Transverse colon (tissue), 4 donors: ENCODE measurements at regions not wholly inside any gene's neighbourhood (a gene's known extent, or its start where the extent isn't known, plus 50 kb on each side); places are given as distances from the start of the nearest gene placed in this dataset.

ENCODE experiments used
- DNase-seq: peaks from one replicate; pipeline ENCODE4 v3.0.0-alpha.2; 2019
- H3K27ac ChIP-seq, 4 donors: fragments of 200-600 bp; sonication (generic); 2 replicates each; pipeline ENCODE4 v1.5.1; 2016 to 2018; ENCODE audit warnings: inconsistent platforms in 4 of 4
- H3K27me3 ChIP-seq: fragments of 200-600 bp; sonication (generic); 2 replicates; pipeline ENCODE4 v1.5.1; 2017; ENCODE audit warnings: inconsistent platforms
- H3K36me3 ChIP-seq, 4 donors: fragments of 200-600 bp; sonication (generic); 2 replicates each; pipeline ENCODE4 v1.5.1; 2017 to 2019; ENCODE audit warnings: inconsistent platforms in 4 of 4
- H3K4me1 ChIP-seq, 4 donors: fragments of 200-600 bp; sonication (generic); 2 replicates each; pipeline ENCODE4 v1.5.1; 2017 to 2020; ENCODE audit warnings: inconsistent platforms in 4 of 4
- H3K4me3 ChIP-seq, 4 donors: fragments of 200-600 bp; sonication (generic); 1 replicate in 1 of 4; 2 replicates in 3 of 4; pipeline versions ENCODE4 v1.5.1 to v1.6.1; 2017 to 2019; ENCODE audit warnings: inconsistent platforms in 4 of 4
- H3K9me3 ChIP-seq, 2 donors: fragments of 200-600 bp; sonication (generic); 2 replicates each; pipeline ENCODE4 v1.5.1; 2017 to 2019; ENCODE audit warnings: inconsistent platforms in 2 of 2
- CTCF ChIP-seq, 5 experiments: fragments of 200-600 bp in 3 of 5; fragments of 450-650 bp in 2 of 5; sonication (generic) in 3 of 5; IDR thresholded peaks; 1 replicate in 2 of 5; 2 replicates in 3 of 5; pipeline ENCODE4 v1.5.1; 2016 to 2017; ENCODE audit warnings: antibody characterized with exemption in 5 of 5, inconsistent platforms in 3 of 5, mild to moderate bottlenecking in 2 of 5, moderate library complexity in 1 of 5
- EP300 ChIP-seq: sonication (generic); formaldehyde crosslinking; IDR thresholded peaks from one replicate; pipeline ENCODE4 v1.6.1; 2017; ENCODE audit warnings: antibody characterized with exemption, low read depth
- POLR2A ChIP-seq: fragments of 450-650 bp; IDR thresholded peaks from one replicate; pipeline ENCODE4 v1.6.1; 2016; ENCODE audit warnings: antibody characterized with exemption, mild to moderate bottlenecking, moderate library complexity
- POLR2AphosphoS5 ChIP-seq, 3 donors: sonication (generic); formaldehyde crosslinking; IDR thresholded peaks; one replicate each; pipeline ENCODE4 v1.6.1; 2016; ENCODE audit warnings: antibody characterized with exemption in 3 of 3
- WGBS, 2 donors: methylation state at CpG; one replicate each; pipeline ENCODE4 v1.1.5; 2018; ENCODE audit warnings: low coverage in 1 of 2; 5-methylcytosine and 5-hydroxymethylcytosine counted together
- in situ Hi-C, 4 donors: fragments of 200-750 bp; cut with MboI; loops; one replicate each; pipeline versions ENCODE4 v1.15.0 to v1.15.1; 2017; ENCODE audit warnings: low sequenced_read_pairs in 3 of 4, low pct_ligation_motif_present in 1 of 4, low pct_unique_long_range_greater_than_20kb in 1 of 4
- intact Hi-C: fragments of 100-400 bp; cut with DNase I; formaldehyde crosslinking; loops from one replicate; pipeline ENCODE4 v1.15.1; 2023; ENCODE audit warnings: low total_unique reads

GRCh38 chr6:12525276-12525675 is 191.3 kb upstream of the PHACTR1 start:
- Histone ChIP-seq H3K4me3 (no peak overlapping the region), H3K27ac (no peak overlapping the region), H3K9me3 (no peaks in the 10 kb centered on the region), H3K4me1 (peaks cover 0 to 27% (median 19%) of the 10 kb centered on the region in 4 donors), H3K27me3 (no peaks in the 10 kb centered on the region), H3K36me3 (no peaks in the 10 kb centered on the region)
- 96 to 100% methylated on average over 3 of the region's 3 CpGs for WGBS, 2 donors
- intact Hi-C loops: no loop called here
- in situ Hi-C loops: no loop called here
- DNase-seq: no peak
- TF ChIP-seq POLR2AphosphoS5 (IDR thresholded peaks at IDR 0.05) (no peak), POLR2A (no peak), EP300 (no peak), CTCF (IDR thresholded peaks at IDR 0.05) (no peak)

- intact Hi-C loops (no loop called here), in situ Hi-C loops (no loop called here)
- WGBS, 2 donors: 61 to 66% methylated on average over 2 of the region's 2 CpGs
- DNase-seq: no peak
- Histone ChIP-seq H3K9me3 (no peaks in the 10 kb centered on the region), H3K36me3 (no peaks in the 10 kb centered on the region), H3K27ac (no peak overlapping the region), H3K4me3 (no peak overlapping the region), H3K27me3 (no peaks in the 10 kb centered on the region), H3K4me1 (peaks cover 0 to 27% (median 19%) of the 10 kb centered on the region in 4 donors)
- TF ChIP-seq POLR2A: no peak
- TF ChIP-seq EP300: no peak
- no peak for TF ChIP-seq CTCF (IDR thresholded peaks at IDR 0.05)
- TF ChIP-seq POLR2AphosphoS5 (IDR thresholded peaks at IDR 0.05): no peak
Measured at GRCh38 chr6:12527339-12527738, 189.2 kb upstream of the PHACTR1 start.

- DNase-seq: no peak
- Histone ChIP-seq H3K4me1 (peaks cover 0 to 27% (median 19%) of the 10 kb centered on the region in 4 donors), H3K36me3 (no peaks in the 10 kb centered on the region), H3K27ac (peak overlapping the region; percentile 44 to 74 (median 56)), H3K9me3 (no peaks in the 10 kb centered on the region), H3K4me3 (no peak overlapping the region), H3K27me3 (no peaks in the 10 kb centered on the region)
- in situ Hi-C loops: no loop called here
- intact Hi-C loops: no loop called here
- TF ChIP-seq CTCF (IDR thresholded peaks at IDR 0.05) (no peak), EP300 (no peak), POLR2A (no peak), POLR2AphosphoS5 (IDR thresholded peaks at IDR 0.05) (no peak)
- WGBS, 2 donors: 22 to 26% methylated on average over 5 of the region's 5 CpGs
Measured at GRCh38 chr6:12528136-12528535, 188.4 kb upstream of the PHACTR1 start.

GRCh38 chr6:12528581-12529363 is 187.8 kb upstream of the PHACTR1 start:
- H3K36me3 ChIP-seq: no peaks in the 10 kb centered on the region
- peak; percentile 40 for DNase-seq
- 17 to 28% methylated on average over 6 to 8 of the region's 8 CpGs for WGBS, 2 donors
- intact Hi-C loops: no loop called here
- in situ Hi-C loops: no loop called here
- H3K9me3 ChIP-seq: no peaks in the 10 kb centered on the region
- peak overlapping the region; percentile 44 to 74 (median 56) for H3K27ac ChIP-seq
- H3K4me1 ChIP-seq: peaks cover 0 to 27% (median 19%) of the 10 kb centered on the region in 4 donors
- H3K27me3 ChIP-seq: no peaks in the 10 kb centered on the region
- no peak for TF ChIP-seq POLR2A
- peak in 2 of 3 donors; percentile 16 to 42 for TF ChIP-seq POLR2AphosphoS5 (IDR thresholded peaks at IDR 0.05)
- TF ChIP-seq EP300: no peak
- H3K4me3 ChIP-seq: no peak overlapping the region
